NCI-H1417 (cell line): ENCODE measurements at regions not wholly inside any gene's neighbourhood (a gene's known extent, or its start where the extent isn't known, plus 50 kb on each side); places are given as distances from the start of the nearest gene placed in this dataset.
"Not testable (repeated sequence)": the region's sequence is repeated elsewhere in the genome, so short reads cannot be mapped to it uniquely, and the experiment has no call there.

Source experiments
- DNase-seq, 3 experiments: peaks; one replicate each; lab custom pipeline; 2025; lab: John Stamatoyannopoulos, UW

DNA sequence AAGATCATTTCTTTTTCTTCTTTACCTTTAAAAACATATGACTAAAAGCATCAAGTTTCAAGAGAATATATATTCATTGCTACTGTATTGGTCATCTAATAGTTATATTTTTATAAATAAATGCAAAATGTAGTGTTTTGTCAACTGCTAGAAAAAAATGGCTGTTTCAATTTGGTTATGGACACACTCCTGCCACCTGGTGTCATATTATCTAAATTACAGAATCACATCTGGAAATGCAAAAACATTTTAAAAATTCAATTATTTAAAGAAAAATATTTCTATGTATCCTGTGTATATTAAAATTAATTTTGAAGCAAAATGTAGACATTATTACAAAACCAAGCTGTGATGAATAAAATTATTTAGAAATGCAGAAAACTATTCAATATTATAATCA is 329.4 kb upstream of the PCDH18 start:
- DNase-seq = peak in 2 of 3 experiments; percentile 3 to 38

GRCh38 chr4:137853424-137853823 is 321.1 kb upstream of the PCDH18 start:
- no peak for DNase-seq

GRCh38 chr4:137852326-137852725 is 320.0 kb upstream of the PCDH18 start:
- DNase-seq = no peak

DNA sequence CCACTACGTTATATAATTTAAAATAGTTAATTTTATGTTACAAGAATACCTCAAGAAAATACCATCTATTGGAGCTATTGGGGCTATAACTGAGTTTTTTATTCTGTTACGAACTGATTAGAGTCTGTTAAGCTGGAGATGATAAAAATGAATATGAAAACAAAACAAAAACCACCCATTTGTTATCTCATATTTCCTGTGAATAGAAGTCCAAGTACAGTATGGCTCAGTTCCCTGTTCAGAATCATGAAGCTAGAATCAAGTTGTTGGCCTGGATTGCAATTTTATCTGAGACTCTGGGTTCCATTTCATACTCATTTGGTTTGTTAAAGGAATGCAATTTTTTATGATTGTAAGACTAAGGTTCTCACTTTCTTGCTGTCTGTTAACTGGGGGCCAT is 319.1 kb upstream of the PCDH18 start:
- DNase-seq = no peak

DNA sequence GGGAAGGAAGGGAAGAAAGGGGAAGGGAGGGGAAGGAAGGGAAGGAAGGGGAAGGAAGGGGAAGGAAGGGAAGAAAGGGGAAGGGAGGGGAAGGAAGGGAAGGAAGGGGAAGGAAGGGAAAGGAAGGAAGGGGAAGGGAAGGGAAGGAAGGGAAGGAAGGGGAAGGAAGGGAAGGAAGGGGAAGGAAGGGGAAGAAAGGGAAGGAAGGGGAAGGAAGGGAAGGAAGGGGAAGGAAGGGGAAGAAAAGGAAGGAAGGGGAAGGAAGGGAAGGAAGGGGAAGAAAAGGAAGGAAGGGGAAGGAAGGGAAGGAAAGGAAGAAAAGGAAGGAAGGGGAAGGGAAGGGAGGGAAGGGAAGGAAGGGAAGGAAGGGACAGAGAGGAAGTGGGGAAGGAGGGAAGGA is 295.7 kb upstream of the PCDH18 start:
- not testable (repeated sequence) for DNase-seq

DNA sequence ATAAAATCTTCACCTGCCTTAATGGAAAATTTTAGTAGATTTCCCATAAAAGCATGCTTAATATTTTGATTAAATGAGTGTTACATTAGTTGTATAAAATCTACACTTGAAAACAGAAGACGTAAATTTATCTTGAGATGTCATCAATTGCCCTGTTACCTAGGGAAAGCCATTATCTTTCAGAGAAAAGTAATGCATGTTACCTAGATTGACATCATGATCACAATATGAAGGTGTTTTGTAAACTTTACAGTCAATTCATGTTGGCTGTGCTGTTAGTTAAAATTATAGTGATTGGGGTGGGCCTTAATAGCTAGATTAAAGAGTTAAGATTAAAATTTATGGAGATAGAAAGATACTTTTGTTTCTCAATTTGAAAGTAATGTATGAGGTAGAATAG is 293.2 kb upstream of the PCDH18 start:
- no peak for DNase-seq

DNA sequence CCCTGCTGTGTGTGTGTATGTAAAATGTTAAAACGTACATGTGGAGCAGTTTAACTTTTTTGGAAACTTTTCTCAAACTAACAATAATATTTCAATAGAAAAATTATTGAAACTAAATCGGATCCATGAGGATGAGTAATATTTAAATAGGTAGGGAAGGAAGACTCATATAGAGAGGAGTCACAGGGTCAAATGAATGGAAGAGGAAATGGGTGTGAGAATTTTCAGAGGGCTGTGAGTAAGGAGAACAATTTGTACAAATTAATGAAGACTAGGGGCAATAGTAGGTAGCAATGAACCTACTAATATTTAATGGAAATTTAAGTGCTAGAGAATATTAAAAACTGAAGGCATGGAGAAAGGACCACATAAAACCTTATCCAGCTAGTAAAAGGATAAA is 290.7 kb upstream of the PCDH18 start:
- DNase-seq = no peak

DNA sequence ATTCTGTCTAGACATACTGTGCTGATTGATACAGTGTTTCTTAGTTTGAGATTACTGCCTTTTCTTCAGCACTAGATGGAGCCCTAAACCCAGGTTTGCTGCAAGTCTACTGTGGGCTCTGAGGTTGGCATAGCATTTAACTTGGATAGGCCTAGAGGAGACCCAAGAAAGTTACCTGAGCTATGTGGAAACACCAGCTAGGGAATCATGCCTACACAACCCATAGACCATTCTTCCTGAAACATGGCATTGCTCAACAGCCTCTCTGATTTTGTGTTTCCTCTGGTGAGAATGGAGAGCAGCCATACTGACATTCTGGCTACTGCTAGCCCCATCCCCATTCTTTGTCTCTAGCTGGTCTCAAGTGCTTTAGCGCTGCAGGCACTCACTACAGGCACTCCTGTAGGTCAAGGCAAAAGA is 287.7 kb upstream of the PCDH18 start:
- DNase-seq = peak; percentile 3 to 57 (median 39)

DNA sequence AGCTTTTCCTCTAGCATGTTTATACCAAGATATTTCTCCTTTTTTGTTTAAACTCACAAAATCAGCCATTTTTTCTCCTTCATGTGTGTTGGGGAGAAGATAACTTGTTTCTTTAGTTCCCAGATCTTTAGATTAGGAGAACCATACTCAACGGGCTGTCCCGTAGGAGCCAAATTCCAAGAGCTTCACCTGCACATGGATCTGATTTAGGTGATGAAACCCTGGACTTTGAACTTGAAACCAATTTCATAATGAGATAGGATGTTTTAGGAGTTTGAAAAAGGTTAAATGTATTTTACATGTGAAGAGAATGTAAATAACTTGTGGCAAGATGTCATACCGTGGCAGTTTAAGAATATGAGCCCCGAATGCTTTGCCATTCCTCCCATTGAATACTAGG is 280.0 kb upstream of the PCDH18 start:
- no peak for DNase-seq

- no peak for DNase-seq
Observed at GRCh38 chr4:137806420-137806819, 274.1 kb upstream of the PCDH18 start.

GRCh38 chr4:137804906-137805495 is 272.7 kb upstream of the PCDH18 start:
- no peak for DNase-seq

GRCh38 chr4:137800861-137801260 is 268.6 kb upstream of the PCDH18 start:
- DNase-seq = no peak

GRCh38 chr4:137794764-137795254 is 262.5 kb upstream of the PCDH18 start:
- peak in 1 of 3 experiments; percentile 39 for DNase-seq

GRCh38 chr4:137789263-137789662 is 257.0 kb upstream of the PCDH18 start:
- DNase-seq = not testable (repeated sequence)

DNA sequence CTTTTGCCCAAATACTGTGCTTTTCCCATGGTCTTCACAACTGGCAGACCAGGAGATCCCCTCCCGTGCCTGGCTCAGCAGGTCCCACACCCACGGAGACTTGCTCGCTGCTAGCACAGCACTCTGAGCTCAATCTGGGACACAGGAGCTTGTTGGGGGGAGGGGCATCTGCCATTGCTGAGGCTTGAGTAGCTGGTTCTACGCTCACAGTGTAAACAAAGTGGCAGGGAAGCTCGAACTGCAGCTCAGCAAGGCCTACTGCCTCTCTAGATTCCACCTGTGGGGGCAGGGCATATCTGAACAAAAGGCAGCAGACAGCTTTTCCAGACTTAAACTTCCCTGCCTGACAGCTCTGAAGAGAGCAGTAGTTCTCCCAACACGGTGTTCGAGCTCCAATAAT is 251.6 kb upstream of the PCDH18 start:
- DNase-seq = not testable (repeated sequence)

DNA sequence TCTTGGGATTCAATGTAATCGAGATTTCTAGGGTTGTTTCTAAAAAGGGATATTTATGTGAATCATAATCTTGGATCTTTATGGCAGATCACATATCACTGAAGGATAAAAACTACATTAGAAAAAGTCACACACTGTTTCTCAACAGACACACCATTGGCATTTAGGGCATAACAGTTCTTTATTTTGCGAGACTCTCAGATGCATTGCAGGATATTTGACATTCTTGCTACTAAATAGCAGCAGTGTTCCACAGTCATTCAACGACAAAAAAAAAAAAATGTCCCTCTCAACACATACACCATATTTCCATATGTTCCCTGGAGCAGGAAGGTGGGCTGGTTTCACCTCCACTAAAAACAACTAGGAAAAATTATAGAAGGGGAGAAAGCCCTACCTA is 243.4 kb upstream of the PCDH18 start:
- DNase-seq = no peak

GRCh38 chr4:137774501-137774900 is 242.2 kb upstream of the PCDH18 start:
- no peak for DNase-seq

GRCh38 chr4:137768881-137769280 is 236.6 kb upstream of the PCDH18 start:
- no peak for DNase-seq

- no peak for DNase-seq
Observed at GRCh38 chr4:137768196-137768595, 235.9 kb upstream of the PCDH18 start.

DNA sequence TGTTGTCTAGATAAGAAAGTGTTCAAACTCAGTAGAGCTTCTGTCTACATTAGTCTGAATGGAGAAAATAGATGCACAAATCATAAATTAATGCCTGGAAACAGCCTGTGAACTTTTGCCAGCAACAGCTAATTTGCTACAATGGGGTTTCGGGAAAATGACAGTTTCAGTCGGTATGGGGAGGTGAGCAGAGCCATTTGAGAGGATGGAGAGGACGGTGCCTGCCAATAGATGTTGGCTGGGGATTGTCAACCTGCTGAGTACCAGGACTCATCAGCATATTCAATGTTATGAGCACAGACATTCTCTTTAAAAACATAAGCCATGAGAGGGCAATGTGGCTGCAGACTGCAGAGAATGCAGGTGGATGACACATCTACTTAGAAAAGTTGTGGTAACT is 230.3 kb upstream of the PCDH18 start:
- DNase-seq = no peak

GRCh38 chr4:137754652-137755471 is 222.6 kb upstream of the PCDH18 start:
- no peak for DNase-seq

GRCh38 chr4:137749466-137749865 is 217.2 kb upstream of the PCDH18 start:
- no peak for DNase-seq

DNA sequence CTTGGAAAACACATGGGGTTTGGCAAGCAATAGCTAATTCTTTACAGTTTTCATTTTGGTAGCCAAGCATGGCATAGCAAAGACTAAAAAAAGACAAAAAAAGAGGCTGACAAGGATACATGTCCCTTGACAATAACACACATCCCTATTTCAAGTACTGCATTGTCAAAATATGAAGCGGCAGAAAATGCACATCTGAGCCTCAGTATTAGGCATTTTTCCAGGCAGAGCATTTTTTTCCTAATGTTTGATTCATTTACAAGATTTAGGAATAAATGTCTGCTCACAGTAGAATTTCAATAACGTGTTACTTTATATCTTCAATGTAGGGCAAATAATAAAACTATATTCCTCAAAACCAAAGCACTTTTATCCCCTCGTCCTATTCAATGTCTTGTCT is 216.3 kb upstream of the PCDH18 start:
- no peak for DNase-seq

GRCh38 chr4:137740141-137740540 is 207.8 kb upstream of the PCDH18 start:
- DNase-seq = no peak
